NCI-H345 (cell line): ENCODE measurements at regions not wholly inside any gene's neighbourhood (a gene's known extent, or its start where the extent isn't known, plus 50 kb on each side); places are given as distances from the start of the nearest gene placed in this dataset.

ENCODE experiments used
- DNase-seq: peaks from one replicate; lab custom pipeline; 2025; lab: John Stamatoyannopoulos, UW

GRCh38 chr1:232279909-232280400, 350.0 kb downstream of the SIPA1L2 start:
- no peak for DNase-seq

GRCh38 chr1:232278925-232279324, 351.0 kb downstream of the SIPA1L2 start:
- no peak for DNase-seq

GRCh38 chr1:232276651-232277050, 353.3 kb downstream of the SIPA1L2 start:
- no peak for DNase-seq

GRCh38 chr1:232274999-232275710, 354.8 kb downstream of the SIPA1L2 start:
- no peak for DNase-seq

DNA sequence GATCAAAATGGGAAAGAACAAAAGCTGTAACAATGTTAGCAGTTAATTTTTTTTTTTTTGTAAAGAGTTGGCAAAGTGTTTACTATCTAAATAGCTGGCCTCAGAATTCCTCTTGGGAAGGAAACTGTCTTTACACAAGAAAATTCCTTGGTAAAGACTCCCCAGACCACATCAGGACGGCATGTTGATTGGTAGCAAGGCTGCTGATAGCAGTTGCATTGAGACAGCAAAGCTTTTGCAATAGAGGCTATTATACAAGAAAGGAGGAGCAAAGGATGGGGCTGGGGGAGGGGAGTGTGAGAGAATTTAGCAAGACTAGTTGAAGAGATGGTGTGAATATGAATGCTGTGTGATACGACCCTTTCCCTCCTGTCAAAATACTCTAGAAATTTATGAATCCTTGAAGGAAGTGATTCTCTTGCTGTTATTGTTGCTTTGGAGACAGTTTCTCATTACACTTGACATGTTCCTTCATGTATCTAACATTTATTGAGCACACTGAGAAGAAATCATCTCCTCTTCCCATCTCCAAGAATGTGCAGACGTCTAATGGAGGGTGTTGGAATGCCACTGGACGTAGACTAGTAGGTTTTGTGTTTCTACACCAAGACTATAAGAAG, 355.6 kb downstream of the SIPA1L2 start:
- no peak for DNase-seq

- DNase-seq: no peak
Observed at GRCh38 chr1:232273011-232273410, 356.9 kb downstream of the SIPA1L2 start.

GRCh38 chr1:232271991-232272589, 357.8 kb downstream of the SIPA1L2 start:
- no peak for DNase-seq

DNA sequence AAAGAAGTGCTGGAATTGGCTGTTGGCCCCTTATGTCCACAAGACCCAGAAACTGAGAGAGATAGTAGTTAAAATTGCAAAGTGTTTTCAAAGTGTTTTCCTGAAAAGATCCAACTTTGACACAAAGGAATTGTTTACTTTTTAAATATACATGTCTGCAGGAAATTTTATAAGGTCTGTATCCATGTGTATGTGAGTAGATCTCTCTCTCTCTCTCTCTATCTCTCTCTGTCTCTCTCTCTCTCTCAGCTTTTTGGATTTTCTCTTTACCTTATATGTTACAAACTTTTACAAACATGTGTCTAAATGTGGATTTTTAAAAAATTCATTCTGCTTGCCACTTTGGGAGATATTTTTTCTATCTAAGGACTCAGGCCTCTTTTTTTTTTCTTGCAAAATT, 358.6 kb downstream of the SIPA1L2 start:
- DNase-seq: no peak

DNA sequence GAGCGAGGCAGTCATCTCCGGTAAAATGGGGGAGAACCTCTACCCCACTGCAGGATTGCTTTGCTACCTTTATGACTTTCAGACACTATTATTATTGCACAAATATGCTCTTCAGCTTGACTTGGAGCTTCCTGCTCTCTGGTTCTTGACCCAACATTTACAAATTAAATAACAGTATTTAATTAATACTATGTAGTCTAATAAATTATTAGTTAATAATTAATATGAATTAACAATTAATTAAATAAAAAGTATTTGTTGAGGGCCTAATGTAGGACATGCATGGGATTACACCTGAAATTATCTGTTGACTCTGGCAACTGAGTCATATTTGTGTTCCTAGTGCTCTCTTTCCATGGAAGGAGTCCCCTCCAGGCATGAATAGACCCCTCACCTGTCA, 359.9 kb downstream of the SIPA1L2 start:
- DNase-seq: no peak

- DNase-seq: no peak
Observed at GRCh38 chr1:232267837-232268598, 361.9 kb downstream of the SIPA1L2 start.

- no peak for DNase-seq
Observed at GRCh38 chr1:232267092-232267836, 362.7 kb downstream of the SIPA1L2 start.

DNA sequence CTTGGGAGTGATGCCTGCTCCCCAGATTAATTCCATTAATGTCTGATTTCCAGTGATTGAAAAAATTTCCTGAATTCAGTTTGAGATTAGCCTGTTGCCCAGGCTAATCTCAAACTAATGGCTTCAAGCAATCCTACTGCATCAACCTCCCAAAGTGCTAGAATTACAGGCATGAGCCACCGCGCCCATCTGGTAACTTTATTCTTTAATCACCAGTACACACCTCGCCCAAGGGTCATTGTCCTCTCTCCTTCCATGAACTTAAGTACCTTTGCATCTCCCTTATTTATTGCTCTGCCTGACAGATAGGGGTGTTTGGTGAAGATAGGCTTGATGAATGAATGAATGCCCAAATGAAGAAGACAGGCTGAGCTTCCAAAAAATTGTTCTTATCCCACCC, 366.5 kb downstream of the SIPA1L2 start:
- DNase-seq: no peak

DNA sequence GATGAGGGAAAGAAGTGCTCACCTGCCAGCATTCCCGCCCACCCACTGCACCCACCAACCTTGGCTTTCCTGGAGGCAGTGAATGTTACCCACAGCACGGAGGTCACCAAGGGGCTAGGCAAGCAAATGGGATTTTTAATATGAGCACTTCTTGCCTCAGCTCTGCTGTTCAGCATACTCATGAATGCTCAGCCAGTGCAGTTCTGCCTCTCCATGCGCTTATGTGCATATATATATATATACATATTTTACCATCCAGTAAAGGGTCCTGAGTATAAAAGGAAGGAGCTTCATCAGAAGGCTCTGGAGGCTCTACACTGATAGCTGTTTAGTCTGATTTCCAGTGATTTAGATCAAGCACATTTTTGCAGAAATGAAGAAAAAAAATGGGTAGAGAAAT, 366.9 kb downstream of the SIPA1L2 start:
- DNase-seq: no peak

- no peak for DNase-seq
Observed at GRCh38 chr1:232260861-232261260, 369.1 kb downstream of the SIPA1L2 start.

- DNase-seq: no peak
Observed at GRCh38 chr1:232260045-232260444, 369.9 kb downstream of the SIPA1L2 start.

- no peak for DNase-seq
Observed at GRCh38 chr1:232259333-232259732, 370.6 kb downstream of the SIPA1L2 start.

DNA sequence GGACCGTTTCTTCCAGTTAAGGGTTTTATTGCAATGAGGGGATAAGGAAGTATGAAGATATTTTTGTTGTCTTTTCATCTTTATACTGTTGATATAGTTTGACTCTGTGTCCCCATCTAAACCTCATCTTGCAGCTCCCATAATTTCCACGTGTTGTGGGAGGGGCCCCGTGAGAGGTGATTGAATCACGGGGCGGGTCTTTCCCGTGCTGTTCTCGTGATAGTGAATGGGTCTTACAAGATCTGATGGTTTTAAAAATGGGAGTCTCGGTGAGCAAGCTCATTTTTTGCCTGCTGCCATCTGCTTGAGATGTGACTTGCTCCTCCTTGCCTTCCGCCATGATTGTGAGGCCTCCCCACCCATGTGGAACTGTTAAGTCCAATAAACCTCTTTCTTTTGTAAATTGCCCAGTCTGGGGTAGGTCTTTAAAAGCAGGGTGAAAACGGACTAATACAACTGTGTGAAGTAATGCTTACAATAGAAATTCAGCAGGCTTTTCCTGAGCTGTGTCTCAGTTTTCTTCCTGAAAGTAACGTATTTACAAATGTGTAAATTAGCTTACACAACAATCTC, 377.3 kb downstream of the SIPA1L2 start:
- DNase-seq: no peak

GRCh38 chr1:232250838-232251237, 379.1 kb downstream of the SIPA1L2 start:
- no peak for DNase-seq

- DNase-seq: no peak
Observed at GRCh38 chr1:232249861-232250777, 379.8 kb downstream of the SIPA1L2 start.

DNA sequence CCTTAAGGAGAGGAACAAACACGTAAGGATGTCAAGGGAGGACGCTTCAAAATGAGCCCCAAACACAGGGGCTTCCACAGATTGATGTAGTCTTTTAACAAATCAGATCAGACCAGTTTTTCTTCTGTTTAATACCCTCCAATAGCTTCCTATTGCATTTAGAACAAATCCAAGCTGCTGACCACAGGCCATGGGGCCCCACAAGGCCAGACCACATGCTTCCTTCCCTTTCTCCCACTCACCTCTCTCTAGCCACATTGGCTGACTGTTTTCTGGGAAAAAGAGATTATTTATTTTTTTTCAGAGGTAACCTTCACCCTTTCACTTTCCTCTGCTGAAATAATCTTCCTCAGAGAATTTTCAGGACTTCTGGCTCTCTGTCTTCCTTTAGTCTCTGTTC, 380.6 kb downstream of the SIPA1L2 start:
- DNase-seq: no peak
